Spleen (tissue), 11 donors: ENCODE measurements at regions not wholly inside any gene's neighbourhood (a gene's known extent, or its start where the extent isn't known, plus 50 kb on each side); places are given as distances from the start of the nearest gene placed in this dataset.

Experiments used
- DNase-seq: peaks from one replicate; pipeline ENCODE4 v3.0.0-alpha.2; 2020
- H3K27ac ChIP-seq, 8 donors: fragments of 200-600 bp; sonication (generic) in 7 of 8; 1 replicate in 4 of 8; 2 replicates in 4 of 8; pipeline versions ENCODE4 v1.5.0 to v1.8.0; 2016 to 2021; ENCODE audit warnings: inconsistent platforms in 4 of 8, mild to moderate bottlenecking in 4 of 8, moderate library complexity in 1 of 8
- H3K27me3 ChIP-seq, 7 donors: fragments of 200-600 bp; sonication (generic) in 6 of 7; replicated peaks in 1 of 7; 1 replicate in 4 of 7; 2 replicates in 3 of 7; pipeline versions ENCODE4 v1.5.0 to v1.8.0; 2016 to 2021; ENCODE audit warnings: inconsistent platforms in 3 of 7, mild to moderate bottlenecking in 1 of 7
- H3K36me3 ChIP-seq, 6 donors: fragments of 200-600 bp; sonication (generic) in 5 of 6; 1 replicate in 4 of 6; 2 replicates in 2 of 6; pipeline versions ENCODE4 v1.5.0 to v1.8.0; 2016 to 2021; ENCODE audit warnings: inconsistent platforms in 2 of 6
- H3K4me1 ChIP-seq, 6 donors: fragments of 200-600 bp; sonication (generic) in 5 of 6; 1 replicate in 3 of 6; 2 replicates in 3 of 6; pipeline versions ENCODE4 v1.5.0 to v1.8.0; 2016 to 2021; ENCODE audit warnings: inconsistent platforms in 3 of 6
- H3K4me3 ChIP-seq, 8 donors: fragments of 200-600 bp; sonication (generic) in 7 of 8; 1 replicate in 4 of 8; 2 replicates in 4 of 8; pipeline versions ENCODE4 v1.5.0 to v1.8.0; 2016 to 2021; ENCODE audit warnings: inconsistent platforms in 4 of 8, mild to moderate bottlenecking in 4 of 8, moderate library complexity in 2 of 8
- H3K9me3 ChIP-seq, 8 donors: fragments of 200-600 bp; sonication (generic) in 7 of 8; 1 replicate in 4 of 8; 2 replicates in 4 of 8; pipeline versions ENCODE4 v1.5.0 to v1.8.0; 2016 to 2021; ENCODE audit warnings: inconsistent platforms in 4 of 8
- CTCF ChIP-seq, 11 experiments: fragments of 200-600 bp in 7 of 11; fragments of 450-650 bp in 4 of 11; sonication (generic) in 4 of 11; IDR thresholded peaks in 8 of 11; conservative IDR thresholded peaks in 3 of 11; 1 replicate in 7 of 11; 2 replicates in 4 of 11; pipeline versions ENCODE4 v1.4.0 to v1.8.0; 2016 to 2021; ENCODE audit warnings: antibody characterized with exemption in 11 of 11, inconsistent platforms in 4 of 11, mild to moderate bottlenecking in 1 of 11
- POLR2A ChIP-seq, 3 donors: fragments of 450-650 bp; IDR thresholded peaks; one replicate each; pipeline ENCODE4 v1.5.1; 2017; ENCODE audit warnings: antibody characterized with exemption in 3 of 3, mild to moderate bottlenecking in 1 of 3
- POLR2AphosphoS5 ChIP-seq, 3 donors: sonication (generic); formaldehyde crosslinking; IDR thresholded peaks; one replicate each; pipeline ENCODE4 v1.5.1; 2017; ENCODE audit warnings: antibody characterized with exemption in 3 of 3
- WGBS, 5 donors: extraction: QIAGEN DNeasy Blood & Tissue Kit in 3 of 5; methylation state at CpG; one replicate each; pipeline versions ENCODE4 v1.1.5 to v1.1.7; 2013 to 2018; 5-methylcytosine and 5-hydroxymethylcytosine counted together
- intact Hi-C: fragments of 100-400 bp; cut with DNase I; formaldehyde crosslinking; loops from one replicate; pipeline ENCODE4 v1.15.0; 2023; ENCODE audit warnings: low total_unique reads
- donor health status: healthy with polysubstance abuse.
- donor health status: DM: no; HTN: no; CAD: no; lungs with moderate emphysema.
- donor health status: DM: no; HTN: no; CAD: no.
- donor health status: Bipolar disorder and iron deficiency.
- donor health status: healthy.
- donor health status: DM: no; HTN: no; CAD: no.
- donor health status: DM: yes; HTN: yes; CAD: no.

- H3K9me3 ChIP-seq = peaks cover 0 to 5% (median 0%) of the 10 kb centered on the region in 8 donors
- DNase-seq = no peak
- no peaks in the 10 kb centered on the region for H3K36me3 ChIP-seq
- 57 to 78% (median 68%) methylated on average over 1 of the region's 1 CpG for WGBS, 5 donors
- H3K27ac ChIP-seq = no peak overlapping the region
- H3K4me1 ChIP-seq = no peaks in the 10 kb centered on the region
- H3K4me3 ChIP-seq = no peak overlapping the region
- H3K27me3 ChIP-seq = no peaks in the 10 kb centered on the region
- intact Hi-C loops = no loop called here
- TF ChIP-seq CTCF (IDR thresholded peaks at IDR 0.05 in 8 of 11, conservative IDR thresholded peaks at IDR 0.05 in 3 of 11) = no peak
- no peak for TF ChIP-seq POLR2AphosphoS5 (IDR thresholded peaks at IDR 0.05)
- no peak for TF ChIP-seq POLR2A (IDR thresholded peaks at IDR 0.05)
Observed at GRCh38 chr3:164393171-164393570, 685.1 kb downstream of the SI start.

DNA sequence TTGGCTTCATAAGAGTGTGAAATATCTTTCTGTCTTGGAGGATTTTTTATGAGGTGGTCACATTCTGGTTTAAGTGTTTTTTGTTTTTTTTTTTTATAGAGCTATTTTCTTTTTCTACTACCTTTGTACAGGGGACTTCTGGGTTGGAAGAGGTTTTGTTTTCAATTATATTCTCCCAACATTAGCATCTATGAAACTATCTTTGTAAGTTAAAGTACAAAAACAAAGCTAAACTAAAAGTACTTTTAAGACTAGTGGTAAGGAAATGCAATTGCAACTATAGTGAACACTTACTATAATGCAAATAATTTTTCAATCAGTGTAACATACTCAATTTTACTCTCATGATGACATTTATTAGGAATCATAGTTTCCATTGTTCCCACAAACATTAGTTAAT, 688.2 kb downstream of the SI start:
- Histone ChIP-seq H3K36me3 (no peaks in the 10 kb centered on the region), H3K4me1 (no peaks in the 10 kb centered on the region), H3K4me3 (no peak overlapping the region), H3K27ac (no peak overlapping the region), H3K9me3 (peaks cover 0 to 10% (median 0%) of the 10 kb centered on the region in 8 donors), H3K27me3 (no peaks in the 10 kb centered on the region)
- no peak for TF ChIP-seq CTCF (IDR thresholded peaks at IDR 0.05 in 8 of 11, conservative IDR thresholded peaks at IDR 0.05 in 3 of 11)
- TF ChIP-seq POLR2AphosphoS5 (IDR thresholded peaks at IDR 0.05) = no peak
- TF ChIP-seq POLR2A (IDR thresholded peaks at IDR 0.05) = no peak
- no peak for DNase-seq
- intact Hi-C loops = no loop called here

GRCh38 chr3:164387236-164387635, 691.1 kb downstream of the SI start:
- no peak overlapping the region for H3K27ac ChIP-seq
- intact Hi-C loops = no loop called here
- 89 to 100% (median 100%) methylated on average over 1 of the region's 1 CpG for WGBS, 5 donors

GRCh38 chr3:164380156-164380555, 698.1 kb downstream of the SI start:
- intact Hi-C loops = no loop called here
- WGBS, 5 donors = 77 to 94% (median 89%) methylated on average over 3 of the region's 3 CpGs
- Histone ChIP-seq H3K27ac (no peak overlapping the region), H3K4me1 (no peaks in the 10 kb centered on the region), H3K36me3 (no peaks in the 10 kb centered on the region), H3K4me3 (no peak overlapping the region), H3K9me3 (no peaks in the 10 kb centered on the region), H3K27me3 (no peaks in the 10 kb centered on the region)
- TF ChIP-seq POLR2AphosphoS5 (IDR thresholded peaks at IDR 0.05) (no peak), CTCF (IDR thresholded peaks at IDR 0.05 in 8 of 11, conservative IDR thresholded peaks at IDR 0.05 in 3 of 11) (no peak), POLR2A (IDR thresholded peaks at IDR 0.05) (no peak)
- no peak for DNase-seq

More at GRCh38 chr3:164387236-164387635, 691.1 kb downstream of the SI start:
- peaks cover 0 to 10% (median 0%) of the 10 kb centered on the region in 8 donors for H3K9me3 ChIP-seq
- H3K27me3 ChIP-seq = no peaks in the 10 kb centered on the region
- DNase-seq = no peak
- no peak overlapping the region for H3K4me3 ChIP-seq
- no peaks in the 10 kb centered on the region for H3K36me3 ChIP-seq
- H3K4me1 ChIP-seq = no peaks in the 10 kb centered on the region
- no peak for TF ChIP-seq CTCF (IDR thresholded peaks at IDR 0.05 in 8 of 11, conservative IDR thresholded peaks at IDR 0.05 in 3 of 11)
- TF ChIP-seq POLR2AphosphoS5 (IDR thresholded peaks at IDR 0.05) = no peak
- no peak for TF ChIP-seq POLR2A (IDR thresholded peaks at IDR 0.05)
